Activated naive CD8-positive, alpha-beta T cell treated with anti-CD3 and anti-CD28 coated beads for 36 hours (primary cell): ENCODE measurements at regions not wholly inside any gene's neighbourhood (a gene's known extent, or its start where the extent isn't known, plus 50 kb on each side); places are given as distances from the start of the nearest gene placed in this dataset.

Experiments
- DNase-seq: peaks from one replicate; pipeline ENCODE4 v3.0.0; 2021
- H3K27ac Mint-ChIP-seq: one replicate; pipeline ENCODE4 v1.8.0; 2022; ENCODE audit warnings: mild to moderate bottlenecking, moderate library complexity, mixed read lengths
- H3K27me3 Mint-ChIP-seq: one replicate; pipeline ENCODE4 v1.8.0; 2022; ENCODE audit warnings: mild to moderate bottlenecking, mixed read lengths
- H3K36me3 Mint-ChIP-seq: one replicate; pipeline ENCODE4 v1.8.0; 2021; ENCODE audit warnings: mild to moderate bottlenecking, mixed read lengths
- H3K4me1 Mint-ChIP-seq: one replicate; pipeline ENCODE4 v1.8.0; 2021; ENCODE audit warnings: mixed read lengths
- H3K4me3 Mint-ChIP-seq: one replicate; pipeline ENCODE4 v1.8.0; 2022; ENCODE audit warnings: mild to moderate bottlenecking, moderate library complexity, mixed read lengths
- H3K9me3 Mint-ChIP-seq: one replicate; pipeline ENCODE4 v1.8.0; 2022; ENCODE audit warnings: mixed read lengths

GRCh38 chr1:209491031-209491430 lies 92.5 kb upstream of the CAMK1G start:
- peaks cover 2% of the 10 kb centered on the region for H3K9me3 Mint-ChIP-seq
- peaks cover 3% of the 10 kb centered on the region for H3K27me3 Mint-ChIP-seq
- DNase-seq, result no peak
- no peak overlapping the region for H3K4me3 Mint-ChIP-seq
- H3K4me1 Mint-ChIP-seq, result no peaks in the 10 kb centered on the region
- H3K36me3 Mint-ChIP-seq, result no peaks in the 10 kb centered on the region
- no peak overlapping the region for H3K27ac Mint-ChIP-seq

DNA sequence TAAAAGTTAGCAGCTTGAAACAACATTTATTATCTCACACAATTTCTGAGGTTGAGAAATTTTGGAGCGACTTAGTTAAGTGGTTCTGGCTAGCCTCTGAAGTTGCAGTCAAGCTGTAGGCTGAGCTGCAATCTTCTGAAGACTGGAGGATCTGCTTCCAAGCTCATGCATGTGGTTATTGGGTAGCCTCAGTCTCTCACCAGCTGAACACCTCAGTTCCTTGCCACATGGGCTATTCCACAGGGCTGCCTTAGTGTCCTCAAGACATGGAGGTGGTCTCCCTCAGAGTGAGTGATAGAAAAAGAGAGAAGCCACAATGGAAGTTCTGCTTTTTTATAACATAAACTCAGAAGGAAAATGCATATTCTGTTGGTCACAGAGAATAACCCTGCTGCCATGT lies 92.0 kb upstream of the CAMK1G start:
- H3K27ac Mint-ChIP-seq, result no peak overlapping the region
- DNase-seq, result no peak
- no peaks in the 10 kb centered on the region for H3K36me3 Mint-ChIP-seq
- H3K4me1 Mint-ChIP-seq, result no peaks in the 10 kb centered on the region
- H3K27me3 Mint-ChIP-seq, result peaks cover 3% of the 10 kb centered on the region
- peaks cover 2% of the 10 kb centered on the region for H3K9me3 Mint-ChIP-seq
- no peak overlapping the region for H3K4me3 Mint-ChIP-seq

DNA sequence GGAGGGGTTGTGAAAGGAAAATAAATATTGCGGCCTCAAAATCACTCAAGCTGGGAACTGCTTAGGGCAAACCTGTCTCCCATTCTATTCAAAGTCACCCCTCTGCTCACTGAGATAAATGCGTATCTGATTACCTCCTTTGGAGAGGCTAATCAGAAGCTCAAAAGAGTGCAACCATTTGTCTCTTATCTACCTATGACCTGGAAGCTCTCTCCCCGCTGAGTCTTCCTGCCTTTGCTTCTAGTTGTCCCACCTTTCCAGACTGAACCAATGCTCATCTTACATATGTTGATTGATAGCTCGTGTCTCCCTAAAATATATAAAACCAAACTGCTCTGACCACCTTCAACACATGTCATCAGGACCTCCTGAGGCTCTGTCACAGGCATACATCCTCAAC lies 91.6 kb upstream of the CAMK1G start:
- H3K27ac Mint-ChIP-seq, result no peak overlapping the region
- DNase-seq, result no peak
- no peaks in the 10 kb centered on the region for H3K36me3 Mint-ChIP-seq
- no peaks in the 10 kb centered on the region for H3K4me1 Mint-ChIP-seq
- peaks cover 6% of the 10 kb centered on the region for H3K27me3 Mint-ChIP-seq
- no peak overlapping the region for H3K4me3 Mint-ChIP-seq
- H3K9me3 Mint-ChIP-seq, result peaks cover 5% of the 10 kb centered on the region

- no peaks in the 10 kb centered on the region for H3K4me1 Mint-ChIP-seq
- H3K36me3 Mint-ChIP-seq, result no peaks in the 10 kb centered on the region
- no peak overlapping the region for H3K27ac Mint-ChIP-seq
- no peak for DNase-seq
- H3K9me3 Mint-ChIP-seq, result peaks cover 6% of the 10 kb centered on the region
- H3K27me3 Mint-ChIP-seq, result peaks cover 6% of the 10 kb centered on the region
- no peak overlapping the region for H3K4me3 Mint-ChIP-seq
Measured at GRCh38 chr1:209493559-209493958, 90.0 kb upstream of the CAMK1G start.

GRCh38 chr1:209497729-209498128 lies 85.8 kb upstream of the CAMK1G start:
- Mint-ChIP-seq H3K9me3 (peaks cover 22% of the 10 kb centered on the region), H3K27ac (no peak overlapping the region), H3K36me3 (no peaks in the 10 kb centered on the region), H3K4me3 (no peak overlapping the region), H3K27me3 (peaks cover 16% of the 10 kb centered on the region), H3K4me1 (no peaks in the 10 kb centered on the region)
- no peak for DNase-seq

DNA sequence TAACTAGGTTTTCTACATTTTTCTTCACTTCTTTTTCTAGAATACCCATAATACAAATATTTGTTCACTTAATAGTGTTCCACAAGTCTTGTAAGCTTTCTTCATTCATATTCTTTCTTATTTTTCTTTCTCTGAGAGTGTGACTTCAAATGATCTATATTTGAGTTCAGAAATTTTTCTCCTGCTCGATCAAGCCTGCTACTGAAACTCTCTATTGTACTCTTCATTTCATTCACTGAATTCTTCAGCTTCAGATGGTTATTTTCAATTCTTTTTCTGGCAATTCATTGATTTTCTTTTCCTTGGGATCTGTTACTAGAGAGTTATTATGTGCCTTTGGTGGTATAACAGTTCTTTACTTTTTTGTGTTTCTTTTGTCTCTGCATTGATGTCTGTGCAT lies 82.5 kb upstream of the CAMK1G start:
- H3K36me3 Mint-ChIP-seq, result no peaks in the 10 kb centered on the region
- no peaks in the 10 kb centered on the region for H3K4me1 Mint-ChIP-seq
- peaks cover 19% of the 10 kb centered on the region for H3K9me3 Mint-ChIP-seq
- H3K27ac Mint-ChIP-seq, result no peak overlapping the region
- no peak overlapping the region for H3K4me3 Mint-ChIP-seq
- DNase-seq, result no peak
- H3K27me3 Mint-ChIP-seq, result peaks cover 19% of the 10 kb centered on the region

GRCh38 chr1:209503196-209503595 lies 80.3 kb upstream of the CAMK1G start:
- no peak overlapping the region for H3K4me3 Mint-ChIP-seq
- DNase-seq, result no peak
- H3K36me3 Mint-ChIP-seq, result no peaks in the 10 kb centered on the region
- H3K27me3 Mint-ChIP-seq, result peaks cover 20% of the 10 kb centered on the region
- peaks cover 15% of the 10 kb centered on the region for H3K9me3 Mint-ChIP-seq
- H3K27ac Mint-ChIP-seq, result no peak overlapping the region
- H3K4me1 Mint-ChIP-seq, result no peaks in the 10 kb centered on the region

GRCh38 chr1:209504571-209504970 lies 78.9 kb upstream of the CAMK1G start:
- H3K27me3 Mint-ChIP-seq, result peaks cover 15% of the 10 kb centered on the region
- H3K36me3 Mint-ChIP-seq, result no peaks in the 10 kb centered on the region
- DNase-seq, result no peak
- peaks cover 12% of the 10 kb centered on the region for H3K9me3 Mint-ChIP-seq
- H3K4me1 Mint-ChIP-seq, result no peaks in the 10 kb centered on the region
- no peak overlapping the region for H3K4me3 Mint-ChIP-seq
- no peak overlapping the region for H3K27ac Mint-ChIP-seq

DNA sequence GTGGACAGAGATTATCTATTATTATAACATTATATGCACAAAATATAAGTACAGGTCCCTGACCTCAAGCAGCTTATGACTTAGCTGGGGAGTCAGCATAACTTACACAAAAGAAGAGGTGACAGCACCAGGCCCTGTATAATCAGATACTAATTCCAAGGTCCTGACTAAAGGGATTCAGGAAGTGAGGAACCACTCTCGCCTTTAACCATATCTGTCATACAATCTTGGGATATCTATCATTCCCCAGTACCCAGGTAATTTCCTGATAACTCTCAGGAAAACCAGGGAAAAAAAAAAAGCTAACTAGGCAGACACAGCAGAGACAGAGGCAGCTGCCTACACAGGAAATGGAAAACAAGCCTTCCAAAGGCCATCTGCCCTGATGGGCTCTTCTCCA lies 78.5 kb upstream of the CAMK1G start:
- Mint-ChIP-seq H3K36me3 (no peaks in the 10 kb centered on the region), H3K27me3 (peaks cover 15% of the 10 kb centered on the region), H3K9me3 (peaks cover 12% of the 10 kb centered on the region), H3K4me3 (no peak overlapping the region), H3K27ac (no peak overlapping the region), H3K4me1 (no peaks in the 10 kb centered on the region)
- DNase-seq, result no peak

- no peak overlapping the region for H3K4me3 Mint-ChIP-seq
- H3K36me3 Mint-ChIP-seq, result no peaks in the 10 kb centered on the region
- no peak overlapping the region for H3K27ac Mint-ChIP-seq
- peaks cover 2% of the 10 kb centered on the region for H3K9me3 Mint-ChIP-seq
- H3K4me1 Mint-ChIP-seq, result no peaks in the 10 kb centered on the region
- H3K27me3 Mint-ChIP-seq, result peaks cover 11% of the 10 kb centered on the region
- DNase-seq, result no peak
Measured at GRCh38 chr1:209506101-209506500, 77.4 kb upstream of the CAMK1G start.

GRCh38 chr1:209509039-209509438 lies 74.5 kb upstream of the CAMK1G start:
- Mint-ChIP-seq H3K4me3 (no peak overlapping the region), H3K4me1 (no peaks in the 10 kb centered on the region), H3K9me3 (peaks cover 2% of the 10 kb centered on the region), H3K27me3 (peaks cover 4% of the 10 kb centered on the region), H3K27ac (no peak overlapping the region), H3K36me3 (no peaks in the 10 kb centered on the region)
- no peak for DNase-seq

GRCh38 chr1:209510063-209510462 lies 73.5 kb upstream of the CAMK1G start:
- Mint-ChIP-seq H3K36me3 (no peaks in the 10 kb centered on the region), H3K4me1 (no peaks in the 10 kb centered on the region), H3K4me3 (no peak overlapping the region), H3K27ac (no peak overlapping the region), H3K9me3 (peaks cover 2% of the 10 kb centered on the region), H3K27me3 (peaks cover 4% of the 10 kb centered on the region)
- DNase-seq, result no peak

DNA sequence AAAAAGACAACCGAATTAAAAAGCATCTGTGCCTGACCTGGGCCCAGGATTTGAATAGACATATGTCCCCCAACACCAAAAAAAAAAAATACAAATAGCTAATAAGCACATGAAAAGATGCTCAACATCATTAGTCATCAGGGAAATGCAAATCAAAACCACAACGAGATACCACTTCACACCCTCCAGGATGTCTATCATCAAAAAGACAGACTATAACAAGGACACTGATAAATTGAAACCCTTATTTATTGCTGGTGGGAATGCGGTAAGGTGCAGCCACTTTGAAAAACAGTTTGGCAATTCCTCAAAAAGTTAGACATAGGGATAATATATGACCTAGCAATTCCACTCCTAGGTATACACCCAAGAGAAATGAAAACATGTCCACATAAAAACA lies 72.3 kb upstream of the CAMK1G start:
- Mint-ChIP-seq H3K27me3 (peaks cover 9% of the 10 kb centered on the region), H3K4me3 (no peak overlapping the region), H3K4me1 (no peaks in the 10 kb centered on the region), H3K9me3 (peaks cover 2% of the 10 kb centered on the region), H3K36me3 (no peaks in the 10 kb centered on the region), H3K27ac (no peak overlapping the region)
- no peak for DNase-seq

- H3K36me3 Mint-ChIP-seq, result no peaks in the 10 kb centered on the region
- no peak overlapping the region for H3K27ac Mint-ChIP-seq
- DNase-seq, result no peak
- no peak overlapping the region for H3K4me3 Mint-ChIP-seq
- H3K9me3 Mint-ChIP-seq, result peaks cover 2% of the 10 kb centered on the region
- H3K4me1 Mint-ChIP-seq, result no peaks in the 10 kb centered on the region
- peaks cover 7% of the 10 kb centered on the region for H3K27me3 Mint-ChIP-seq
Measured at GRCh38 chr1:209512821-209513220, 70.7 kb upstream of the CAMK1G start.

- Mint-ChIP-seq H3K36me3 (no peaks in the 10 kb centered on the region), H3K9me3 (peaks cover 2% of the 10 kb centered on the region), H3K27me3 (peaks cover 7% of the 10 kb centered on the region), H3K4me1 (no peaks in the 10 kb centered on the region), H3K4me3 (no peak overlapping the region), H3K27ac (no peak overlapping the region)
- no peak for DNase-seq
Measured at GRCh38 chr1:209513226-209513625, 70.3 kb upstream of the CAMK1G start.

DNA sequence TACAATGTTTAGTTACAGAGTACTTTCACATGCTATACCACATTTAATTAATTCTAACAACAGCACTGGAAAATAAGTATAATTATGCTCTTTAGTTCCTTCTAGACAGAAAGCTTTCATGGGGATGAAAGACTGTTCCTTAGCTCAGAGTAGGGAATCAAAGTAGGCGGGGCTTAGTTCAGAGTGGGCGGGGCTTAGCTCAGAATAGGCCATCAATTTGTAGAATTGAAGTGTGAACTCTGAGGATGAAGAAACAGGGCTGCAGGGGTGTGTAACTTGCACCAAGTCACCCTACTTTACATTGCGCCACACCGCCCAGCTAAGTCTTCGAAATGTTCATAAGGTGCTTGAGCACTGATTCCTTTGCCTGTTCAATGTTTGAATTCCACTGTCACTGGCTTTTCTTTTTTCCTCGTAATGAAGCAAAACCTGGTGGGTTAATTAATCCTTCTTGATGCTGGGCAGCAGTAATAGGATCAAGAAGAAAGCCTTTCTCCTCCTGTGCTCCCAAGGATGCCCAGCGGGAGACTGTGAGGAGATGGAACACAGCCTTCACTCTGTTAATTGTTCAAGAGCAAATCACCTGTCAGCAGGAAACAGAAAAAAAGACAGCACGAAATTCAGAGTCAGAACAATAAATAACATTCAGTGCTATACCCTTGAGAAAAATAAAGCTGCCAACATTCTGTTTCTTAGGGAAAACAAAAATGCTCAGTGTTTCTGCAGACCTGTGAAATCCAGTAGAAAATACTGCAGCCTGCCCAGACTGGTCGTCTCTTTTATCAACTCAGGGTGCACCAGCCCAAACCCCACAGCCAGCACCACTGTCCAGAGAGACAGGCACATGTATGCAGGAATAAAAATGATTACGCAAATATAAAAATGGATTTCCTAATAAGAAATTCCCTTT lies 66.5 kb upstream of the CAMK1G start:
- H3K27me3 Mint-ChIP-seq, result peaks cover 7% of the 10 kb centered on the region
- H3K4me3 Mint-ChIP-seq, result no peak overlapping the region
- H3K4me1 Mint-ChIP-seq, result no peaks in the 10 kb centered on the region
- H3K36me3 Mint-ChIP-seq, result no peaks in the 10 kb centered on the region
- peaks cover 1% of the 10 kb centered on the region for H3K9me3 Mint-ChIP-seq
- DNase-seq, result no peak
- H3K27ac Mint-ChIP-seq, result no peak overlapping the region
